Panc1 (cell line): ENCODE measurements at regions not wholly inside any gene's neighbourhood (a gene's known extent, or its start where the extent isn't known, plus 50 kb on each side); places are given as distances from the start of the nearest gene placed in this dataset.

Experiments used
- ATAC-seq: fragments of 200-7000 bp; cut with Tn5 transposase; 2 replicates; pipeline ENCODE4 v1.9.1; 2020; ENCODE audit warnings: mild to moderate bottlenecking, moderate library complexity
- BruUV-seq: library from RNA; stranded (reverse); fragments of 400-500 nt; replicated peaks from 2 replicates; lab custom pipeline; 2021; lab: Mats Ljungman, UMichigan
- CTCF ChIA-PET: fragments of 300-600 bp; sonication (Branson Sonifier 250); formaldehyde crosslinking; loops from one replicate; lab custom pipeline; 2022; ENCODE audit warnings: antibody characterized with exemption; lab: Charles Lee
- POLR2A ChIA-PET: fragments of 300-600 bp; sonication (Branson Sonifier 250); formaldehyde crosslinking; loops from one replicate; lab custom pipeline; 2022; ENCODE audit warnings: antibody characterized with exemption; lab: Charles Lee
- DNase-seq: peaks from one replicate; pipeline ENCODE4 v3.0.0-alpha.2; 2010; ENCODE audit warnings: low read depth, low spot score
- H3K27ac ChIP-seq: 2 replicates; pipeline ENCODE4 v1.5.1; 2011; ENCODE audit warnings: mild to moderate bottlenecking, low read length, inconsistent platforms
- H3K27me3 ChIP-seq: fragments of 200-500 bp; sonication (Bioruptor generic); 2 replicates; pipeline ENCODE4 v1.6.0; 2014; ENCODE audit warnings: low read length, inconsistent platforms; ENCODE audit not compliant: control insufficient read depth, insufficient read depth
- H3K36me3 ChIP-seq: fragments of 200-500 bp; sonication (Bioruptor generic); 2 replicates; pipeline ENCODE4 v1.5.1; 2014; ENCODE audit warnings: inconsistent platforms, mild to moderate bottlenecking, low read length, moderate library complexity; ENCODE audit not compliant: control insufficient read depth, insufficient read depth
- H3K4me1 ChIP-seq: 2 replicates; pipeline ENCODE4 v1.5.1; 2011; ENCODE audit warnings: inconsistent platforms, mild to moderate bottlenecking, low read length, moderate library complexity; ENCODE audit not compliant: control insufficient read depth, insufficient read depth
- H3K4me3 ChIP-seq, 2 experiments: 2 replicates each; pipeline ENCODE4 v1.5.1; 2011 to 2012; ENCODE audit warnings: low read depth in 2 of 2, low read length in 2 of 2, mild to moderate bottlenecking in 2 of 2, inconsistent platforms in 1 of 2, moderate library complexity in 1 of 2
- H3K9me3 ChIP-seq: fragments of 200-500 bp; sonication (Bioruptor generic); 2 replicates; pipeline ENCODE4 v1.5.1; 2014; ENCODE audit warnings: low read depth, mild to moderate bottlenecking, inconsistent platforms, low read length, moderate library complexity; ENCODE audit not compliant: control insufficient read depth, insufficient read depth
- POLR2AphosphoS5 ChIP-seq: IDR thresholded peaks from 2 replicates; pipeline ENCODE4 v1.6.1; 2012; ENCODE audit warnings: mild to moderate bottlenecking, low read depth, low read length, moderate library complexity
- SIN3A ChIP-seq: IDR thresholded peaks from 2 replicates; pipeline ENCODE4 v1.6.1; 2012; ENCODE audit warnings: low read depth, mild to moderate bottlenecking, low read length, moderate library complexity, borderline replicate concordance; ENCODE audit not compliant: insufficient read depth
- TCF7L2 ChIP-seq: IDR thresholded peaks from 2 replicates; pipeline ENCODE4 v1.6.1; 2011; ENCODE audit warnings: mild to moderate bottlenecking, low read depth, low read length, inconsistent platforms
- in situ Hi-C: cut with HindIII; loops from 2 replicates; pipeline ENCODE4 v1.10.0; 2016; ENCODE audit warnings: low sequenced_read_pairs, low pct_unique_long_range_greater_than_20kb
- intact Hi-C: fragments of 100-400 bp; cut with micrococcal nuclease; formaldehyde crosslinking; loops from one replicate; pipeline ENCODE4 v1.10.0; 2022; ENCODE audit not compliant: unreplicated experiment
- TF ChIP-seq, protein P1 (sequence below): fragments of 450-650 bp; IDR thresholded peaks from 2 replicates; pipeline ENCODE4 v1.5.1; 2017; ENCODE audit warnings: mild to moderate bottlenecking
- TF ChIP-seq, protein P2 (sequence below), 2 experiments: IDR thresholded peaks; 2 replicates each; pipeline ENCODE4 v1.6.1; 2011 to 2012; ENCODE audit warnings: low read depth in 2 of 2, control low read depth in 1 of 2, low read length in 1 of 2, mild to moderate bottlenecking in 1 of 2, moderate library complexity in 1 of 2; ENCODE audit not compliant: insufficient read depth in 1 of 2

DNA sequence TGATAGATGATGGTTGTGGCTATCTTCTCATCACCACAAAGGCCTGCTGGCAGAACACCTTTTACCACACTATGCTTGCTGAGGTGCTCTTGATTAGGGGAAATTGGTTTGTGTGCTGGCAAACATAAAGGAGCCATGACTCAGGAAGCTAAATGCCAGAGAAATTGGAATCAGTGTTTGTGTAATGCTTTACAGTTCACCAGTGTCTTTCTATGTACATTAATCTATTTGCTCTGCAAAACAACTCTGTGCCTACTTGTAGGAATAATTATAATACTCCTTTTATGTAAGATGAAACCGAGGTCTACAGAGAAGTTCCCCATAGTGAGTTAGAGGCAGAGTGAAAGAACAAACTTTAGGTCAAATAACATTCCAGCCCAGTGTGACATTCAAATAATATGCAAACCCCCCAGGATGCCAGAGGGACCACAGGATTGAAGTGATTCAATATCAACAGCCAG is 390.5 kb upstream of the HTR2A start:
- DNase-seq (no peak), ATAC-seq (no peak)
- no TSS peak for BruUV-seq
- H3K36me3 ChIP-seq = no peaks in the 10 kb centered on the region
- intact Hi-C loops (no loop called here), in situ Hi-C loops (no loop called here)
- no peak overlapping the region for H3K4me3 ChIP-seq
- TF ChIP-seq POLR2AphosphoS5 (no peak), TCF7L2 (no peak), SIN3A (no peak)
- TF ChIP-seq, protein P1, sequence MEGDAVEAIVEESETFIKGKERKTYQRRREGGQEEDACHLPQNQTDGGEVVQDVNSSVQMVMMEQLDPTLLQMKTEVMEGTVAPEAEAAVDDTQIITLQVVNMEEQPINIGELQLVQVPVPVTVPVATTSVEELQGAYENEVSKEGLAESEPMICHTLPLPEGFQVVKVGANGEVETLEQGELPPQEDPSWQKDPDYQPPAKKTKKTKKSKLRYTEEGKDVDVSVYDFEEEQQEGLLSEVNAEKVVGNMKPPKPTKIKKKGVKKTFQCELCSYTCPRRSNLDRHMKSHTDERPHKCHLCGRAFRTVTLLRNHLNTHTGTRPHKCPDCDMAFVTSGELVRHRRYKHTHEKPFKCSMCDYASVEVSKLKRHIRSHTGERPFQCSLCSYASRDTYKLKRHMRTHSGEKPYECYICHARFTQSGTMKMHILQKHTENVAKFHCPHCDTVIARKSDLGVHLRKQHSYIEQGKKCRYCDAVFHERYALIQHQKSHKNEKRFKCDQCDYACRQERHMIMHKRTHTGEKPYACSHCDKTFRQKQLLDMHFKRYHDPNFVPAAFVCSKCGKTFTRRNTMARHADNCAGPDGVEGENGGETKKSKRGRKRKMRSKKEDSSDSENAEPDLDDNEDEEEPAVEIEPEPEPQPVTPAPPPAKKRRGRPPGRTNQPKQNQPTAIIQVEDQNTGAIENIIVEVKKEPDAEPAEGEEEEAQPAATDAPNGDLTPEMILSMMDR = no peak
- TF ChIP-seq, protein P2, sequence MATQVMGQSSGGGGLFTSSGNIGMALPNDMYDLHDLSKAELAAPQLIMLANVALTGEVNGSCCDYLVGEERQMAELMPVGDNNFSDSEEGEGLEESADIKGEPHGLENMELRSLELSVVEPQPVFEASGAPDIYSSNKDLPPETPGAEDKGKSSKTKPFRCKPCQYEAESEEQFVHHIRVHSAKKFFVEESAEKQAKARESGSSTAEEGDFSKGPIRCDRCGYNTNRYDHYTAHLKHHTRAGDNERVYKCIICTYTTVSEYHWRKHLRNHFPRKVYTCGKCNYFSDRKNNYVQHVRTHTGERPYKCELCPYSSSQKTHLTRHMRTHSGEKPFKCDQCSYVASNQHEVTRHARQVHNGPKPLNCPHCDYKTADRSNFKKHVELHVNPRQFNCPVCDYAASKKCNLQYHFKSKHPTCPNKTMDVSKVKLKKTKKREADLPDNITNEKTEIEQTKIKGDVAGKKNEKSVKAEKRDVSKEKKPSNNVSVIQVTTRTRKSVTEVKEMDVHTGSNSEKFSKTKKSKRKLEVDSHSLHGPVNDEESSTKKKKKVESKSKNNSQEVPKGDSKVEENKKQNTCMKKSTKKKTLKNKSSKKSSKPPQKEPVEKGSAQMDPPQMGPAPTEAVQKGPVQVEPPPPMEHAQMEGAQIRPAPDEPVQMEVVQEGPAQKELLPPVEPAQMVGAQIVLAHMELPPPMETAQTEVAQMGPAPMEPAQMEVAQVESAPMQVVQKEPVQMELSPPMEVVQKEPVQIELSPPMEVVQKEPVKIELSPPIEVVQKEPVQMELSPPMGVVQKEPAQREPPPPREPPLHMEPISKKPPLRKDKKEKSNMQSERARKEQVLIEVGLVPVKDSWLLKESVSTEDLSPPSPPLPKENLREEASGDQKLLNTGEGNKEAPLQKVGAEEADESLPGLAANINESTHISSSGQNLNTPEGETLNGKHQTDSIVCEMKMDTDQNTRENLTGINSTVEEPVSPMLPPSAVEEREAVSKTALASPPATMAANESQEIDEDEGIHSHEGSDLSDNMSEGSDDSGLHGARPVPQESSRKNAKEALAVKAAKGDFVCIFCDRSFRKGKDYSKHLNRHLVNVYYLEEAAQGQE (IDR thresholded peaks at IDR 0.05; ENCODE audit: insufficient read depth in 1 of 2, low read depth in 2 of 2, low read length in 1 of 2) = no peak
- POLR2A ChIA-PET = no interaction called here
- CTCF ChIA-PET = no interaction called here
- no peaks in the 10 kb centered on the region for H3K4me1 ChIP-seq
- H3K27me3 ChIP-seq = no peaks in the 10 kb centered on the region
- no peaks in the 10 kb centered on the region for H3K9me3 ChIP-seq
- H3K27ac ChIP-seq = no peak overlapping the region

DNA sequence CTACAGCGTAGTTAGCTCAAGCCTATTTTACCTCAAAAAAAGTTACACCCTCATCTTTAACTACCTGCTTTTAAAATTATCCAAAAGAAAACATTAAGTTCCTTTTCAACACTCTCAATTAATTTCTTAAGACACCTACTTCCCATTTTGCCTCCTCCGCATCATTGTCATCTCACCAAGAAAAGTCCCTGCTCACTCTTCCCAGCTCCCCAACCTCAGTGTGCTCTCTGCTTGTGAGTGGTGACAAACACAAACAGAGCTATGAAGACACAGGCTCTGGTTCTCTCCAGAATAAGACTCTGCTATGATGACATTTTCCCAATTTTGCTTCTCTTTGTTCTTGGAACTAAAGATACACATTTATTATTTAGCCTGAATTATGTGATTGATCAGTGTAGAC is 385.1 kb upstream of the HTR2A start:
- Histone ChIP-seq H3K27me3 (no peaks in the 10 kb centered on the region), H3K4me1 (no peaks in the 10 kb centered on the region), H3K27ac (no peak overlapping the region), H3K9me3 (no peaks in the 10 kb centered on the region), H3K36me3 (no peaks in the 10 kb centered on the region), H3K4me3 (no peak overlapping the region)
- ATAC-seq = no peak
- POLR2A ChIA-PET = no interaction called here
- BruUV-seq = no TSS peak
- DNase-seq = no peak
- TF ChIP-seq SIN3A (no peak), POLR2AphosphoS5 (no peak), TCF7L2 (no peak)
- TF ChIP-seq, protein P1 = no peak
- TF ChIP-seq, protein P2 (IDR thresholded peaks at IDR 0.05; ENCODE audit: insufficient read depth in 1 of 2, low read depth in 2 of 2, low read length in 1 of 2) = no peak
- in situ Hi-C loops = no loop called here
- intact Hi-C loops = no loop called here
- CTCF ChIA-PET = no interaction called here
